GM23338 (cell line): ENCODE measurements at regions not wholly inside any gene's neighbourhood (a gene's known extent, or its start where the extent isn't known, plus 50 kb on each side); places are given as distances from the start of the nearest gene placed in this dataset.

ENCODE experiments used
- ATAC-seq: fragments of 200-7000 bp; cut with Tn5 transposase; 3 replicates; pipeline ENCODE4 v1.9.1; 2020
- DNase-seq: peaks from one replicate; pipeline ENCODE4 v3.0.0-alpha.2; 2015; ENCODE audit warnings: low spot score
- H2AFZ ChIP-seq: fragments of 200-600 bp; sonication (generic); 2 replicates; pipeline ENCODE4 v1.8.0; 2016; ENCODE audit warnings: antibody characterized with exemption, mild to moderate bottlenecking, moderate library complexity
- H3F3A ChIP-seq: fragments of 200-600 bp; sonication (generic); replicated peaks from 2 replicates; pipeline ENCODE4 v1.8.0; 2017; ENCODE audit warnings: antibody characterized with exemption, mixed run types, low read depth
- H3K27ac ChIP-seq: fragments of 200-600 bp; sonication (generic); 2 replicates; pipeline ENCODE4 v1.6.1; 2016; ENCODE audit warnings: low read depth
- H3K27me3 ChIP-seq: fragments of 200-600 bp; sonication (generic); 2 replicates; pipeline ENCODE4 v1.8.0; 2016; ENCODE audit warnings: mild to moderate bottlenecking, mixed run types, moderate library complexity; ENCODE audit not compliant: insufficient read depth
- H3K36me3 ChIP-seq: fragments of 200-600 bp; sonication (generic); 2 replicates; pipeline ENCODE4 v1.8.0; 2016; ENCODE audit warnings: mild to moderate bottlenecking; ENCODE audit not compliant: insufficient read depth
- H3K4me1 ChIP-seq: fragments of 200-600 bp; sonication (generic); 2 replicates; pipeline ENCODE4 v1.8.0; 2016; ENCODE audit warnings: mild to moderate bottlenecking, moderate library complexity; ENCODE audit not compliant: insufficient read depth
- H3K4me2 ChIP-seq: fragments of 200-600 bp; sonication (generic); 2 replicates; pipeline ENCODE4 v1.7.1; 2017; ENCODE audit warnings: mixed run types
- H3K4me3 ChIP-seq: fragments of 200-600 bp; sonication (generic); 2 replicates; pipeline ENCODE4 v1.6.1; 2016; ENCODE audit warnings: mixed run types
- H3K79me2 ChIP-seq: fragments of 200-600 bp; sonication (generic); replicated peaks from 2 replicates; pipeline ENCODE4 v1.8.0; 2017; ENCODE audit warnings: mild to moderate bottlenecking; ENCODE audit not compliant: insufficient read depth
- H3K9me2 ChIP-seq: fragments of 200-600 bp; sonication (generic); 2 replicates; pipeline ENCODE4 v1.8.0; 2017; ENCODE audit not compliant: insufficient read depth
- H4K20me1 ChIP-seq: fragments of 200-600 bp; sonication (generic); replicated peaks from 2 replicates; pipeline ENCODE4 v1.8.0; 2017; ENCODE audit warnings: mild to moderate bottlenecking; ENCODE audit not compliant: insufficient read depth
- H3K27ac Mint-ChIP-seq: 2 replicates; pipeline ENCODE4 v1.8.0; 2020; ENCODE audit warnings: inconsistent platforms, mild to moderate bottlenecking, moderate library complexity, mixed read lengths
- H3K27me3 Mint-ChIP-seq: 3 replicates; pipeline ENCODE4 v1.8.0; 2022; ENCODE audit warnings: low read depth, mild to moderate bottlenecking, moderate library complexity, mixed read lengths, inconsistent platforms; ENCODE audit not compliant: insufficient read depth, poor library complexity
- H3K36me3 Mint-ChIP-seq: 3 replicates; pipeline ENCODE4 v1.8.0; 2021; ENCODE audit warnings: low read depth, mild to moderate bottlenecking, inconsistent platforms, moderate library complexity, mixed read lengths
- H3K4me1 Mint-ChIP-seq: 3 replicates; pipeline ENCODE4 v1.8.0; 2020; ENCODE audit warnings: mild to moderate bottlenecking, inconsistent platforms, mixed read lengths
- H3K4me3 Mint-ChIP-seq: 3 replicates; pipeline ENCODE4 v1.8.0; 2021; ENCODE audit warnings: moderate library complexity, mild to moderate bottlenecking, inconsistent platforms, mixed read lengths
- H3K9me3 Mint-ChIP-seq: 3 replicates; pipeline ENCODE4 v1.8.0; 2020; ENCODE audit warnings: moderate library complexity, mild to moderate bottlenecking, inconsistent platforms, mixed read lengths
- CREB1 ChIP-seq: fragments of 250-450 bp; sonication (Bioruptor Pico); IDR thresholded peaks from 2 replicates; pipeline ENCODE4 v1.5.0; 2020; ENCODE audit warnings: low read depth, mild to moderate bottlenecking, moderate library complexity
- ETS1 ChIP-seq: IDR thresholded peaks from 2 replicates; pipeline ENCODE4 v1.6.1; 2016; ENCODE audit warnings: antibody characterized with exemption
- EZH2phosphoT487 ChIP-seq: fragments of 200-600 bp; sonication (generic); IDR thresholded peaks from one replicate; pipeline ENCODE4 v1.8.1; 2018; ENCODE audit warnings: antibody characterized with exemption; ENCODE audit not compliant: unreplicated experiment
- JUNB ChIP-seq: IDR thresholded peaks from one replicate; pipeline ENCODE4 v1.6.1; 2016; ENCODE audit warnings: antibody characterized with exemption; ENCODE audit not compliant: unreplicated experiment
- NANOG ChIP-seq: IDR thresholded peaks from 2 replicates; pipeline ENCODE4 v1.6.1; 2016; ENCODE audit warnings: antibody characterized with exemption, borderline replicate concordance
- POLR2AphosphoS5 ChIP-seq: IDR thresholded peaks from 2 replicates; pipeline ENCODE4 v1.6.1; 2016; ENCODE audit warnings: antibody characterized with exemption, low read depth
- REST ChIP-seq: IDR thresholded peaks from one replicate; pipeline ENCODE4 v1.6.1; 2018; ENCODE audit warnings: antibody characterized with exemption; ENCODE audit not compliant: unreplicated experiment
- ZNF331 ChIP-seq: fragments of 250-450 bp; sonication (Bioruptor Pico); IDR thresholded peaks from 2 replicates; pipeline ENCODE4 v1.5.0; 2020; ENCODE audit warnings: low read depth, mild to moderate bottlenecking, moderate library complexity
- ZNF462 ChIP-seq: fragments of 250-450 bp; sonication (Bioruptor Pico); IDR thresholded peaks from 2 replicates; pipeline ENCODE4 v1.5.0; 2020; ENCODE audit warnings: mild to moderate bottlenecking, moderate library complexity
- TF ChIP-seq, protein P1 (sequence below), 2 experiments: fragments of 200-600 bp in 1 of 2; sonication (generic) in 1 of 2; conservative IDR thresholded peaks; 2 replicates each; pipeline versions ENCODE4 v1.5.1 to v1.6.1; 2016 to 2017; ENCODE audit warnings: antibody characterized with exemption in 2 of 2, low read depth in 2 of 2, mild to moderate bottlenecking in 2 of 2, moderate library complexity in 1 of 2

GRCh38 chr15:29611057-29611456 is 211.2 kb downstream of the TJP1 start:
- H3K4me3 Mint-ChIP-seq: peak overlapping the region; percentile 9; the same call in 2 of the 3 replicates
- peak overlapping the region; percentile 63 for H3K4me2 ChIP-seq

More at GRCh38 chr15:29611057-29611456, 211.2 kb downstream of the TJP1 start:
- no peak overlapping the region for H2AFZ ChIP-seq
- Mint-ChIP-seq H3K4me1 (peaks cover 39% of the 10 kb centered on the region), H3K27ac (peak overlapping the region; percentile 56; the same call in 1 of the 2 replicates), H3K9me3 (0 out of 3 replicates have a peak, but pooled peaks cover 3% of the 10 kb centered on the region), H3K36me3 (peaks cover 3% of the 10 kb centered on the region; the same call in 1 of the 3 replicates), H3K27me3 (peaks cover 15% of the 10 kb centered on the region)
- H3K27me3 ChIP-seq: no peaks in the 10 kb centered on the region
- no peaks in the 10 kb centered on the region for H3F3A ChIP-seq
- peaks cover 26% of the 10 kb centered on the region for H3K4me1 ChIP-seq
- peak overlapping the region; percentile 11 for H3K27ac ChIP-seq
- H3K4me3 ChIP-seq: no peak overlapping the region
- no peaks in the 10 kb centered on the region for H4K20me1 ChIP-seq
- H3K36me3 ChIP-seq: no peaks in the 10 kb centered on the region
- peak; percentile 75 for DNase-seq
- H3K79me2 ChIP-seq: no peaks in the 10 kb centered on the region
- peaks cover 21% of the 10 kb centered on the region for H3K9me2 ChIP-seq
- ATAC-seq: peak; percentile 87
- TF ChIP-seq ZNF462 (CRISPR knock-in tag) (0 out of 2 replicates have a peak, but pooled peaks have one; percentile 60), POLR2AphosphoS5 (no peak), ETS1 (no peak), REST (no peak), NANOG (no peak), JUNB (no peak), ZNF331 (CRISPR knock-in tag) (no peak), EZH2phosphoT487 (no peak), CREB1 (CRISPR knock-in tag) (peak; percentile 8; the same call in 1 of the 2 replicates)
- TF ChIP-seq, protein P1, sequence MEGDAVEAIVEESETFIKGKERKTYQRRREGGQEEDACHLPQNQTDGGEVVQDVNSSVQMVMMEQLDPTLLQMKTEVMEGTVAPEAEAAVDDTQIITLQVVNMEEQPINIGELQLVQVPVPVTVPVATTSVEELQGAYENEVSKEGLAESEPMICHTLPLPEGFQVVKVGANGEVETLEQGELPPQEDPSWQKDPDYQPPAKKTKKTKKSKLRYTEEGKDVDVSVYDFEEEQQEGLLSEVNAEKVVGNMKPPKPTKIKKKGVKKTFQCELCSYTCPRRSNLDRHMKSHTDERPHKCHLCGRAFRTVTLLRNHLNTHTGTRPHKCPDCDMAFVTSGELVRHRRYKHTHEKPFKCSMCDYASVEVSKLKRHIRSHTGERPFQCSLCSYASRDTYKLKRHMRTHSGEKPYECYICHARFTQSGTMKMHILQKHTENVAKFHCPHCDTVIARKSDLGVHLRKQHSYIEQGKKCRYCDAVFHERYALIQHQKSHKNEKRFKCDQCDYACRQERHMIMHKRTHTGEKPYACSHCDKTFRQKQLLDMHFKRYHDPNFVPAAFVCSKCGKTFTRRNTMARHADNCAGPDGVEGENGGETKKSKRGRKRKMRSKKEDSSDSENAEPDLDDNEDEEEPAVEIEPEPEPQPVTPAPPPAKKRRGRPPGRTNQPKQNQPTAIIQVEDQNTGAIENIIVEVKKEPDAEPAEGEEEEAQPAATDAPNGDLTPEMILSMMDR (conservative IDR thresholded peaks at IDR 0.05; ENCODE audit: low read depth in 2 of 2): no peak
